ENCODE measurements at regions not wholly inside any gene's neighbourhood (a gene's known extent, or its start where the extent isn't known, plus 50 kb on each side); places are given as distances from the start of the nearest gene placed in this dataset.

- Mint-ChIP-seq H3K9me3 (ENCODE audit: low read depth) (no peaks in the 10 kb centered on the region), H3K36me3 (ENCODE audit: low read depth) (no peaks in the 10 kb centered on the region), H3K27me3 (ENCODE audit: low read depth) (peaks cover 9% of the 10 kb centered on the region), H3K4me1 (ENCODE audit: low read depth) (no peaks in the 10 kb centered on the region), H3K4me3 (ENCODE audit: unreplicated experiment) (no peak overlapping the region), H3K27ac (ENCODE audit: unreplicated experiment) (no peak overlapping the region)
- DNase-seq (ENCODE audit: low spot score): no peak
- TF ChIP-seq CTCF (IDR thresholded peaks at IDR 0.05): no peak
These were observed 145.0 kb upstream of the SPOCK3 start for GRCh38 chr4:167379076-167379835.

- Mint-ChIP-seq H3K36me3 (ENCODE audit: low read depth) (no peaks in the 10 kb centered on the region), H3K4me1 (ENCODE audit: low read depth) (no peaks in the 10 kb centered on the region), H3K9me3 (ENCODE audit: low read depth) (no peaks in the 10 kb centered on the region), H3K27me3 (ENCODE audit: low read depth) (peaks cover 9% of the 10 kb centered on the region), H3K27ac (ENCODE audit: unreplicated experiment) (no peak overlapping the region), H3K4me3 (ENCODE audit: unreplicated experiment) (no peak overlapping the region)
- no peak for DNase-seq (ENCODE audit: low spot score)
- no peak for TF ChIP-seq CTCF (IDR thresholded peaks at IDR 0.05)
These were observed 146.7 kb upstream of the SPOCK3 start for GRCh38 chr4:167380964-167381363.

GRCh38 chr4:167383291-167383690 is 149.0 kb upstream of the SPOCK3 start:
- Mint-ChIP-seq H3K9me3 (ENCODE audit: low read depth) (no peaks in the 10 kb centered on the region), H3K4me1 (ENCODE audit: low read depth) (no peaks in the 10 kb centered on the region), H3K27me3 (ENCODE audit: low read depth) (peaks cover 6% of the 10 kb centered on the region), H3K36me3 (ENCODE audit: low read depth) (no peaks in the 10 kb centered on the region), H3K4me3 (ENCODE audit: unreplicated experiment) (no peak overlapping the region), H3K27ac (ENCODE audit: unreplicated experiment) (no peak overlapping the region)
- no peak for DNase-seq (ENCODE audit: low spot score)
- no peak for TF ChIP-seq CTCF (IDR thresholded peaks at IDR 0.05)

GRCh38 chr4:167397586-167397985 is 163.3 kb upstream of the SPOCK3 start:
- H3K27me3 Mint-ChIP-seq (ENCODE audit: low read depth): peaks cover 13% of the 10 kb centered on the region
- H3K4me1 Mint-ChIP-seq (ENCODE audit: low read depth): no peaks in the 10 kb centered on the region
- no peak overlapping the region for H3K4me3 Mint-ChIP-seq (ENCODE audit: unreplicated experiment)
- no peak for TF ChIP-seq CTCF (IDR thresholded peaks at IDR 0.05)
- H3K27ac Mint-ChIP-seq (ENCODE audit: unreplicated experiment): no peak overlapping the region
- H3K9me3 Mint-ChIP-seq (ENCODE audit: low read depth): no peaks in the 10 kb centered on the region
- DNase-seq (ENCODE audit: low spot score): no peak
- H3K36me3 Mint-ChIP-seq (ENCODE audit: low read depth): no peaks in the 10 kb centered on the region

GRCh38 chr4:167399201-167399600 is 164.9 kb upstream of the SPOCK3 start:
- Mint-ChIP-seq H3K4me1 (ENCODE audit: low read depth) (no peaks in the 10 kb centered on the region), H3K36me3 (ENCODE audit: low read depth) (no peaks in the 10 kb centered on the region), H3K4me3 (ENCODE audit: unreplicated experiment) (no peak overlapping the region), H3K9me3 (ENCODE audit: low read depth) (no peaks in the 10 kb centered on the region), H3K27me3 (ENCODE audit: low read depth) (peaks cover 10% of the 10 kb centered on the region), H3K27ac (ENCODE audit: unreplicated experiment) (no peak overlapping the region)
- no peak for TF ChIP-seq CTCF (IDR thresholded peaks at IDR 0.05)
- DNase-seq (ENCODE audit: low spot score): no peak
